ENCODE measurements at regions not wholly inside any gene's neighbourhood (a gene's known extent, or its start where the extent isn't known, plus 50 kb on each side); places are given as distances from the start of the nearest gene placed in this dataset.

GRCh38 chr6:19655744-19656143 lies 181.4 kb upstream of the ID4 start:
- Histone ChIP-seq H3K36me3 (ENCODE audit: low read depth, low read length) (no peaks in the 10 kb centered on the region), H3K9me3 (ENCODE audit: low read length) (no peaks in the 10 kb centered on the region), H2AFZ (ENCODE audit: low read length) (no peak overlapping the region), H3K9me2 (replicated peaks; ENCODE audit: low read length) (no peaks in the 10 kb centered on the region), H3F3A (ENCODE audit: low read length, unreplicated experiment) (no peaks in the 10 kb centered on the region), H3K4me3 (ENCODE audit: low read length) (no peak overlapping the region), H3K4me1 (ENCODE audit: insufficient read depth, low read length) (no peaks in the 10 kb centered on the region), H3K27ac (ENCODE audit: low read length) (no peak overlapping the region), H4K20me1 (ENCODE audit: low read length) (no peaks in the 10 kb centered on the region), H3K79me2 (ENCODE audit: low read length) (no peaks in the 10 kb centered on the region), H3K27me3 (ENCODE audit: low read length) (no peaks in the 10 kb centered on the region), H3K4me2 (ENCODE audit: low read length) (no peak overlapping the region), H3K9ac (ENCODE audit: low read length) (no peak overlapping the region)
- ChIA-PET CTCF (interaction anchor here (0.7 kb wide), 1 partner anchor 172 kb away, joined by 8 read pairs; no protein-coding TSS in a partner anchor), POLR2A (ENCODE audit: unreplicated experiment) (interaction anchor here (0.7 kb wide), 1 partner anchor 1041 kb away, joined by 39 read pairs; no protein-coding TSS in a partner anchor)
- TF ChIP-seq CTCF (conservative IDR thresholded peaks at IDR 0.05; ENCODE audit: low read depth, low read length) (no peak), EZH2 (IDR thresholded peaks at IDR 0.05; ENCODE audit: low read length, unreplicated experiment) (no peak), EZH2phosphoT487 (IDR thresholded peaks at IDR 0.05; ENCODE audit: borderline replicate concordance, low read length) (no peak)
- intact Hi-C loops (cut with micrococcal nuclease), result no loop called here
- BruUV-seq (replicated peaks), result no TSS peak
- ATAC-seq (no peak), DNase-seq (no peak)

- Histone ChIP-seq H2AFZ (ENCODE audit: low read length) (no peak overlapping the region), H3K9me3 (ENCODE audit: low read length) (no peaks in the 10 kb centered on the region), H3F3A (ENCODE audit: low read length, unreplicated experiment) (no peaks in the 10 kb centered on the region), H3K79me2 (ENCODE audit: low read length) (no peaks in the 10 kb centered on the region), H3K4me2 (ENCODE audit: low read length) (no peak overlapping the region), H3K4me1 (ENCODE audit: insufficient read depth, low read length) (peaks cover 11% of the 10 kb centered on the region; the same call in 1 of the 2 replicates), H4K20me1 (ENCODE audit: low read length) (no peaks in the 10 kb centered on the region), H3K27ac (ENCODE audit: low read length) (no peak overlapping the region), H3K9me2 (replicated peaks; ENCODE audit: low read length) (no peaks in the 10 kb centered on the region), H3K27me3 (ENCODE audit: low read length) (no peaks in the 10 kb centered on the region), H3K9ac (ENCODE audit: low read length) (no peak overlapping the region), H3K4me3 (ENCODE audit: low read length) (no peak overlapping the region), H3K36me3 (ENCODE audit: low read depth, low read length) (no peaks in the 10 kb centered on the region)
- DNase-seq (no peak), ATAC-seq (no peak)
- intact Hi-C loops (cut with micrococcal nuclease), result no loop called here
- CTCF ChIA-PET, result no interaction called here
- no TSS peak for BruUV-seq (replicated peaks)
- no peak for TF ChIP-seq EZH2phosphoT487 (IDR thresholded peaks at IDR 0.05; ENCODE audit: borderline replicate concordance, low read length)
- no peak for TF ChIP-seq EZH2 (IDR thresholded peaks at IDR 0.05; ENCODE audit: low read length, unreplicated experiment)
- no peak for TF ChIP-seq CTCF (conservative IDR thresholded peaks at IDR 0.05; ENCODE audit: low read depth, low read length)
- POLR2A ChIA-PET (ENCODE audit: unreplicated experiment), result no interaction called here
Observed at GRCh38 chr6:19660123-19660910, 176.9 kb upstream of the ID4 start.

- Histone ChIP-seq H3K27me3 (ENCODE audit: low read length) (no peaks in the 10 kb centered on the region), H3K9me2 (replicated peaks; ENCODE audit: low read length) (no peaks in the 10 kb centered on the region), H3K79me2 (ENCODE audit: low read length) (no peaks in the 10 kb centered on the region), H2AFZ (ENCODE audit: low read length) (no peak overlapping the region), H3K4me3 (ENCODE audit: low read length) (no peak overlapping the region), H4K20me1 (ENCODE audit: low read length) (no peaks in the 10 kb centered on the region), H3F3A (ENCODE audit: low read length, unreplicated experiment) (no peaks in the 10 kb centered on the region), H3K4me2 (ENCODE audit: low read length) (no peak overlapping the region), H3K36me3 (ENCODE audit: low read depth, low read length) (no peaks in the 10 kb centered on the region), H3K9ac (ENCODE audit: low read length) (no peak overlapping the region), H3K4me1 (ENCODE audit: insufficient read depth, low read length) (peaks cover 11% of the 10 kb centered on the region; the same call in 1 of the 2 replicates), H3K27ac (ENCODE audit: low read length) (peak overlapping the region; percentile 14), H3K9me3 (ENCODE audit: low read length) (no peaks in the 10 kb centered on the region)
- ChIA-PET POLR2A (ENCODE audit: unreplicated experiment) (no interaction called here), CTCF (no interaction called here)
- intact Hi-C loops (cut with micrococcal nuclease), result no loop called here
- no peak for TF ChIP-seq EZH2phosphoT487 (IDR thresholded peaks at IDR 0.05; ENCODE audit: borderline replicate concordance, low read length)
- TF ChIP-seq EZH2 (IDR thresholded peaks at IDR 0.05; ENCODE audit: low read length, unreplicated experiment), result no peak
- no peak for TF ChIP-seq CTCF (conservative IDR thresholded peaks at IDR 0.05; ENCODE audit: low read depth, low read length)
- DNase-seq (no peak), ATAC-seq (no peak)
- no TSS peak for BruUV-seq (replicated peaks)
Observed at GRCh38 chr6:19662911-19663310, 174.3 kb upstream of the ID4 start.

Data from PC-3 (cell line).